A204.1 (cell line): ENCODE measurements at regions not wholly inside any gene's neighbourhood (a gene's known extent, or its start where the extent isn't known, plus 50 kb on each side); places are given as distances from the start of the nearest gene placed in this dataset.

ENCODE experiments used
- FAIRE-seq: peaks from 2 replicates; lab custom pipeline; 2012; peaks lifted over from hg19 to GRCh38; lab: Jason Lieb, UNC

- no peak for FAIRE-seq
These were observed 784.6 kb upstream of the ZEB2 start for GRCh38 chr2:145304501-145304900.

GRCh38 chr2:145303536-145303935 is 783.6 kb upstream of the ZEB2 start:
- FAIRE-seq: no peak

DNA sequence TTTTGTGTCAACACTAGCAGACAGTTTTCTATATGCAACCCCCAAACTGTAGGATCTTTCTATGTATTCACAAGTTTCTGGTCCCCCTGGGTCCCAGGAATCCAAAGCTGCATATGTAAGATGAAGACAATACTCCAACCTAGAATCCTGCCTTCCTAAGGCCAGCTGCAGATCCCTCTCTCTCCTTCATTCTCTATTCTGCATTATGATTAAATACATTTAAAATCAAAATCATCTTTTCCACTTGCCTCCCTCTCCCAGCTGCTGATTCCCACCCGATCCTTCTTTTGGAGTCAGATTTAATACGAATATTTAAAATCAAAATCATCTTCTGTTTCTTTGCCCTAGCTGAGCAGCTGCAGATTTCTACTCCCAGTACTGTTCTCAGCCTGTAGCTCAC is 783.0 kb upstream of the ZEB2 start:
- no peak for FAIRE-seq

GRCh38 chr2:145302451-145302850 is 782.5 kb upstream of the ZEB2 start:
- FAIRE-seq: no peak

GRCh38 chr2:145299368-145299767 is 779.4 kb upstream of the ZEB2 start:
- no peak for FAIRE-seq

- FAIRE-seq: no peak
These were observed 772.2 kb upstream of the ZEB2 start for GRCh38 chr2:145292166-145292565.

DNA sequence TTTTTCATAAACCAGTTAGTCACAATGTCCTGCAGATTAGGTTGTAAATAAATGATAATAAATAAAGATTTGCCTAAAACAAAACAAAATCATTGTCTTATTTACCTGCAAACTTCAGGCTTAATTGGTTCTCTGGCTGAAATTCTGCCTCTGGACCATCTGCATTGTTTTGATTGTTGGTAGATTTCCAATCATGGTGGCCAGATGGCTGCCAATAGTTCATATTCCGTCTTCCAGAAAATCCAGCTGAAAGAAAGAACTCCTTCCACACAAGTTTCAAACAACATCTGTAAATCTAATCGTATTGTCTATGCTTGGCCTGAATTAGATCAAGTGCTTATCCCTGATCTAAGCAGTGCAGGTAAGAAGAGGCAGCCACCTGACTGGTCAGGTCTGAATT is 771.1 kb upstream of the ZEB2 start:
- no peak for FAIRE-seq

DNA sequence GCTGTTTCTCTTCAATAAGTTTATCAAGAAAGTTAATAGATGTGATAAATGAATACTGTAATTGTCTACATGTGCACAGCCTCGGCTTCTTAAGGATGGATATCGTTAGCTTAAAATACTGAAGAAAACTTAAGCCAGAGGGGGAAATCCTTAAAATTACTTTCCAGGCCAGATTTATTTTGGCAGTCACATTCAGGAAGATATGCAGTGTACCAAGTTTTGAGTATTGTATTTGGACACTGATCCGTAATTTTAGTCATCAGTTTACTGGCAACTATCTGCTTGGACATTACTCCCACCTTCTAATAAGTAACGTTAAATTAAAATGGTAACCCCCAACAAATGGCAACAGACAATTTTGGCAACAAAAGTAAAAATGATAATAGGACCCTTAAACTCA is 770.0 kb upstream of the ZEB2 start:
- no peak for FAIRE-seq

DNA sequence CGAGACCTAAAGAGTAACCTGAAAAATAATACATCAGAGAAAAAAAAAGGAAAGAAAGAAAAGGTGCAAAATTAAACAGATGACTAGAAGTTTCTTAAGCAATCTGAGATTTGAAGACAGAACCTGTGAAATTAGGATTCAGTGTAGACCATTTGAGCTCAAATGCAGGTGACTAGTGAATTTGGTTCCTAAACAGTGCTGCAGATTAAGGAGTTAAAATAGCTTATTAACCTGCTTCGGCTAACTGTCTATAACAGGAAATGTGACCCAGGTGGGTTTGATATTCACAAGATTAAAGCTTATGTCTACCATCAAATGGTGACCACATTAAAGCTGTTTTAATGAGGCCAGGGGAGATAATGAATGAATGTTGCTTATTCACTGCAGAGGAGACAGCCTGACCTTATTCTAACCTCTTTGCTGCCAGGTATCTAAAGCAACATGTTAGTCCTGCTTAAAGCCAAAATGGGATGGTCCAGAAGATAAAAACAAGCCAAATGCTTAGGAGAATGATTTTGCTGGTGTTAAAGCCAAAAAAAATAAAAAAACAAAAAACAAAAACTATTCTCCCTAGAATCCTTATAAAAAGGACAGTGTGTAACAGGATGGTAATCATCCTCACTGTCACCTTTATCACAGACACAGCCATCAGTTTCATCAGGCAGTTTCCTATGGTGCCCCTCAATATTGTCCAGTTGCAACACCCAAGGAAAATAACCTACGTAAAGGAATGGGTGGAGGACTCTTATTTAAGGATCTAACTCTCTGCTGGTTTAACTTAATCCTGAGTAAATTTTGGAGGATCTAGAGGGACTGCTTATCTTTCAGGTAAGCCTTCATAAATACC is 769.0 kb upstream of the ZEB2 start:
- no peak for FAIRE-seq

- FAIRE-seq: no peak
These were observed 767.8 kb upstream of the ZEB2 start for GRCh38 chr2:145287736-145288135.

DNA sequence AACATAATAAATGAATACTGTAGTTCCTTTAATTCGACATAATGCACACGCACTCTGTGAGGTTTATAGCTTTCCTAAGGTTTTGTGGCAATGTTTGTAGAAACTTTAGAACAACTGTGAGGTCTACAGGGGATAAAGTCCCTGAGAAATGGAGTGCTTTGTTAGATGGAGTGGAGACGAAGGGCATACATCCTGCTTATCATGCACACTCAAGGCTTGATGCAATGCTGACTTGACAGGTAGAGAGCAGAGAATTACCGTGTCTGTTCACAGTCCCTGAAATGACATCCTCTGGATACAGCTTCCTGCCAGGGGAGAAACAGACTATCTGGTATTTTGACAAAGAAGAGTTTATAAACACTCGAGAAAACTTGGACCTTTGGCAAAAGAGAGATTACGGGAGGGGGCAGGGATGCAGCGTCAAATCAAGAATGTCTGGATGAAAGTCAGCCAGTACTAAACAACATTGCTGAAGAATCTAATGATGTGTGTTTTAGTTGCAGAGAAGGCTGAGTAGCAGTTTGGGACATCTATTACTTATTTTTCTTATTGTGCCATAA is 766.9 kb upstream of the ZEB2 start:
- no peak for FAIRE-seq

DNA sequence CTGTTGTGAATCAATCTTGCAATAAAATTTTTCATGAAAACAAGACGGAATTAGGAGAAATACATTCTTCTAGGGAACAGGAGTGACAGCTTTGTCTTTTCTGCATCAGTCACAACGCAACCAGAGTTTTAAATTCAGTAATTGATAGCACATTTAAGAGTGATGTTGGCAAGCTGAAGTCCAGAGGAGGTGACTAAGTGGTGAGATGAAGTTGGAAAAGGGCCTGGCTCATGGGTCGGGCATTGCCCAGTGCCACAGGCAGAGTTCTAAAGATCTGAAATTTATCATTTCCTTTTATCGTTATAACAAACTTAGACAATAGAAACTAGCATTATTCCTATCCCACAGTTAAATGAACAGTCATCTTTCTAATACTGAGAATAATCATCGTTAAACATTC is 764.6 kb upstream of the ZEB2 start:
- no peak for FAIRE-seq

- no peak for FAIRE-seq
These were observed 763.2 kb upstream of the ZEB2 start for GRCh38 chr2:145283131-145283530.

DNA sequence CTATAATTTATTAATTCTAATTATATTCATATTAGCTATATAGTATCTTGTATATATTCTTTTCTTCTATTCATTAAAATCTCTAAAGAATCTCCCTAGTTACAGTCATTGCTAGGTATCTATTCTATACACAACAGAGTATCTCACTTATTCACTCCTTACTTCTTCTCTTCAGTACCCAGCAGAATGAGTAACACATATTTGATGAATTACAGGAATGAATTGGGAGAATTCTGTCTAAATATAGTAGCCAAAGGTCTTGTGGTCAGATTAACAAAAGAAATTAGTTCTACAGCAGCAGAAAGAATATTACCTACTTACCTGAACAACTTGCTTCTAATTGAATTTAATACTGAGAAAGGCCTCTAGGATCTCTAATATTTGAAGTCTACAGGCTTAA is 758.0 kb upstream of the ZEB2 start:
- no peak for FAIRE-seq

GRCh38 chr2:145273840-145274239 is 753.9 kb upstream of the ZEB2 start:
- no peak for FAIRE-seq

- FAIRE-seq: no peak
These were observed 749.0 kb upstream of the ZEB2 start for GRCh38 chr2:145268931-145269330.

DNA sequence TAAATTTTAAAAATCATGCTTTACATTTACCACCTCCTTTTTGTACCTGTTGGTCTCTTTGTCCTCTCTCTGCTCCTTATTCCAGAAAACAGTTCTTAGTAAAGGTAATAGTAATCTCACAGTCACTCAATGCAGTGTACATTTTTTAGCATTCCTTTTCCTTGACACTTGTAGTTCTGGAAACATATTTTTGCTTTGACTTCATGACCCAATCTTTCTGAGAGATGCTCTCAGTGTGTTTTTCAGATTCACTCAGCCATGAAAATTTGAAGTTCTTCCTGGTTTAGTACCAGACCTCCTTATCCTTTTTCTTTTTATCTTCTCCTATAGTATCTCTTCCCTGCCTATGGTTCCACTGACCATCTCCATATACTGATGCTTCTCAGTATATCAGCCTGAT is 747.5 kb upstream of the ZEB2 start:
- no peak for FAIRE-seq

GRCh38 chr2:145265244-145265643 is 745.3 kb upstream of the ZEB2 start:
- FAIRE-seq: no peak

GRCh38 chr2:145260674-145261073 is 740.8 kb upstream of the ZEB2 start:
- no peak for FAIRE-seq

- FAIRE-seq: no peak
These were observed 740.2 kb upstream of the ZEB2 start for GRCh38 chr2:145260081-145260480.

DNA sequence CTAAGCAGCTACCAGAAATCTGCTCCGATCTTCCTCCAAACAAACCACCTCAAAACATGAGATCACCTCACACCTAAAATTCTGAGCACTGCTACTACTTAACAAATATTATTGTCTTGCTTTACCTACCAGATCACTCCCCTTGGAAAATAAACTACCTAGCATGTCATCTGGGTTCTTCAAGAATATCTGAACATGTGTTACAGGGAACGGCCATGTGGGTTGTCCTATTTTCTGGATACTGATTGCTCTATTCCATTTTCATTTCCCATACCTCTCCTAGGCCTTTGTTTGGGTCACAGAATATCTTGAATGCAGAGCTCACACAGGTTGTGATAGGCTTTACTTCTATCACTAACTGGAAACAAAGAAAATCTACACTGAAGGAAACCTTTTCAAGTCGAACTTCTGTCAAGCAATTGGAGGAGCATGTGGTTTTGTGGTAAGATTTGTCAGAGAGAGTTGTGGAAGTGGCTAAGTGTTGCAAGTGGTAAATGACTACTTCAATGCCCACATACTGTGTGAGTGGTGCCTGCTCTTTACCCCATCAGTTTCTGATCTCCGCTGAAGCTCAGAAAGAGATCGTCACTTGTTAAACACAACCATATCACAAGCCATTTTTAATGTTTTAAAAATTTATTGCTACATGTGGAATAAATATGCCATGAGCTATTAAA is 739.1 kb upstream of the ZEB2 start:
- no peak for FAIRE-seq

- FAIRE-seq: no peak
These were observed 738.0 kb upstream of the ZEB2 start for GRCh38 chr2:145257931-145258330.

DNA sequence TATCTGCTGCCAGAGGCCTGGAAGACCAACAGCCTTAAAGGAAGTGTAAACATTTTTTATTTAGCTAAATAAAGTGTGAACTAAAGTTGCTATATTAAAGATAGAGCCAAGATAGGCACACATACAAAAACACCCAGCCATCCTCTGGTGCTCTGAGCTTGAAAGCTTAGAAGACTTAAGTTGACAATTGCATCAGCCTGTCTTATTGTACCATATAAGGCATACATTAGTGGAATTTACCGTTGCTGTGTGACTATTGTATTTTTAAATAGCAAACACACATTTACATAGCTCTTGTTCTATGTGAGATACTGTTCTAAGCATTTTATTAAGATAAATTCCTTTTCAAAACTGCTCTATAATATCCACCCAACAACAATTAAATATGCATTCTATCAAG is 736.6 kb upstream of the ZEB2 start:
- FAIRE-seq: no peak

- FAIRE-seq: no peak
These were observed 734.4 kb upstream of the ZEB2 start for GRCh38 chr2:145254291-145254690.
